Hypothalamus (tissue), 51 donors: ENCODE measurements at regions not wholly inside any gene's neighbourhood (a gene's known extent, or its start where the extent isn't known, plus 50 kb on each side); places are given as distances from the start of the nearest gene placed in this dataset.
A peak's percentile ranks its signal among the peaks of the same experiment; 100 is the strongest.
"Not testable (repeated sequence)": the region's sequence is repeated elsewhere in the genome, so short reads cannot be mapped to it uniquely, and the experiment has no call there.

ENCODE experiments used
- DNase-seq, 51 donors: peaks; one replicate each; lab custom pipeline; 2025; lab: John Stamatoyannopoulos, UW

DNA sequence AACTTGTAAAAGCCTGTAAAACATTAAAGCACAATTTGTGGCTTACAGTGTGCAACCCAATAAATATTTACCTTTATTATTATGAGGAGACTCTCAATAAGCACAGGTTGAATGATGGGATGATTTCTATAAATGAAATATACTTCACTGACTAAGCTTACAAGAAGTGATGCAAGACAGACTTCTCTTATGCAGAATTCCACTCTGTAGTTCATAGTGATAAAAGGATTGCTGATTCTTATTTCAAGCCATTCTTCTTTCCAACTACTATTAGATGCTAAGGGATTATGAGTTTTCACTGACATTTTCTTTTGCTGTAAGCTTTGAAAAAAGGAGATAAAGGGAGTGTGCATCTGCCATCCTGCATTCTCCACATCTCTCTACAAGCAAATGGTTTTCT, 149.0 kb upstream of the ARG1 start:
- DNase-seq: no peak

- DNase-seq: no peak
Observed at GRCh38 chr6:131424475-131424874, 148.6 kb upstream of the ARG1 start.

GRCh38 chr6:131427434-131428058, 145.5 kb upstream of the ARG1 start:
- DNase-seq: peak in 4 of 51 donors; percentile 1 to 53 (median 26)

DNA sequence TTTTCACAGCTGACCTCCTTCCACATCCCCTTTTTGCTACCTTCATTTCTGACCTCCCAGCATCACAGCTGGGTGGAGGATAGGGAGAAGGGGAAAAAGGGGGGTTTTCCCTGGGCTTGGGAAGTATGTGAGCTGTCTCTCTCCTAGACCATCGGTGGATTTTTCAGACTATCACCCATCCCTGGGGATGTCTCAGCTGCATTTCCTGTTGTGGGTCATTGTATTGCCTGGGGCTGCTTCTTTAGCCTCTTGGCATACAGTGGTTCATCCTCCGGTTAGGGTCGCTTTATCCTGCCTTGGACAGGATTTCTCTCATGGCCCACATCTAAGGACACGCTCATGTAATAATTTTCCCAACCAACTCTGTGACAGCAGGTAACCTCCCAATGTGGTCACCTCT, 142.5 kb upstream of the ARG1 start:
- no peak for DNase-seq

- DNase-seq: no peak
Observed at GRCh38 chr6:131431718-131432117, 141.3 kb upstream of the ARG1 start.

DNA sequence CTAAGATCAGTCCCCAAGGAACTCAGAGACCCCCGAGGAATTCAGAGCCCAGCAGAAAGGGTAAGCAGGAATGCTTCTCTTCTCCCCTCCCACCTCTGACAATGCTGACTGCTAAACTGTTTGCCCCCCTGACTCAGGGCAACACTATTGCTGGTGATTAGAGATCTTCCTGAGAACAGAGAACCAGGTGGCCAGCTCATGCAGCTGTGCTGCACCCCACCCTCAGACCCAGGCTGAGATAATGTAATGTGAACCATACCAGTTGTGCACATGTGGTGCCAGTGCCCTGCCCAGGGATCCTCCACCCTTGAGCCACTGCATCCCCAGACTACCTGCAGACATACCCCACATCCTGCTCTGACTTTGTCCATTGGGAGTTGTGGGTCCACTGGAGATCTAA, 139.1 kb upstream of the ARG1 start:
- no peak for DNase-seq

GRCh38 chr6:131436358-131436757, 136.7 kb upstream of the ARG1 start:
- DNase-seq: no peak

GRCh38 chr6:131443014-131443413, 130.0 kb upstream of the ARG1 start:
- DNase-seq: no peak

GRCh38 chr6:131443514-131443913, 129.5 kb upstream of the ARG1 start:
- no peak for DNase-seq

DNA sequence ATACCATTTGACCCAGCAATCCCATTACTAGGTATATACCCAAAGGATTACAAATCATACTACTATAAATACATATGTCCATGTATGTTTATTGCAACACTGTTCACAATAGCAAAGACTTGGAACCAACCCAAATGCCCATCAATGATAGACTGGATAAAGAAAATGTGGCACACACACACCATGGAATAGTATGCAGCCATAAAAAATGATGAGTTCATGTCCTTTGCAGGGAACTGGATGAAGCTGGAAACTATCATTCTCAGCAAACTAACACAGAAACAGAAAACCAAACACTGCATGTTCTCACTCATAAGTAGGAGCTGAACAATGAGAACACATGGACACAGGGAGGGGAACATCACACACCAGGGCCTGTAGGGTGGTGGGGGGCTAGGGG, 127.7 kb upstream of the ARG1 start:
- not testable (repeated sequence) for DNase-seq

DNA sequence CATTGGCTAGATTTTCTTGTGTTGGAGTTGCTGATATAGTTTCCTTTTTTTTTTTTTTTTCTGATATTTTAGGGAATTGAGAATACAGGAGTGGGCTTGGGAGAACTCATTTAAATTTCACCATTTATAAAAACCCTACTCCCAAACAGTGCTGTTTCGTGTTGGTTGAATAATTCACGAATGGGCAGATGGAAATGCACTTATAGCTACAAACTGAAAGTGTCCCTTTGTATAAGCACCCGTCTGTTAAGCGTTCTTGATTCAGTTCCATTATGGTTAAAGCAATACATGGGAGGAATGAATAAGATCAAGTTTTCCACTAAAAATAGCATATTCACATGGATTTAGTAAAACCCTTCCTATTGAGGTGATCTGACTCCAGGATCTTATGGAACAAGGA, 122.2 kb upstream of the ARG1 start:
- DNase-seq: no peak

GRCh38 chr6:131451321-131452144, 121.5 kb upstream of the ARG1 start:
- no peak for DNase-seq

DNA sequence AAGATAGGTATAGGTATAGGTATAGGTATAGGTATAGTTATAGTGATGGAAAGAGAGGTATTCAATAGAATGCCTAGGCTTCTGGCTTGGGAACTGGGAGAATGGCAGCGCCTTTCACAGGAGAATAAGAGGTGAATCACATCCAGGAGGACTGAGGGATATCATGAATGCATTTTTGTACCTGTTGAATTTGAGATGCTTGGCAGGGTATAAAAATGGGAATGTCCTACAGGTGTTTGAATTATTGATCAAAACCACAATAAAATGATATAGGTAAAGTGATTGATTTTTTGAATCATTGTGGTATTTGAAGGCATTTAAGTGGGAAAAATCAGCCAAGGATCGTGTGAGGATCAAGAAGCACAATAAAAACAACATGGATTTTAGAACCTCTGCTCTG, 119.2 kb upstream of the ARG1 start:
- DNase-seq: no peak

- no peak for DNase-seq
Observed at GRCh38 chr6:131456565-131456964, 116.5 kb upstream of the ARG1 start.

DNA sequence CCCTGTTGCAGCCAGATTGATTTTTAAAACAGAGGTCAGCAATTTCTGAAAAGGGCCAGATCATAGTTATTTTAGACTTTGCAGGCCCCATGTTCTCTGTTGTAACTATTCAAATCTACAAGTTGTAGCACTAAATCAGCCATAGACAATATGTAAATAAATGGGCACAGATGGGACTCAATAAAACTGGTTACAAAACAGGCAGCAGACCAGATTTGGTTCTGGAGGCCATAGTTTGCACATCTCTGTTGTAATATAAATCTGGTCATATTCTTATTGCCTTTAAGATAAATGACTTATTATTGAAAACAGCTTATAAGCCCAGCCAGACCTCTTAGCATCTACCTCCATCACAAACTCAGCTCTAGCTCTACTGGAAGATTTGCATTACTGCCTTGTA, 114.0 kb upstream of the ARG1 start:
- DNase-seq: no peak

GRCh38 chr6:131460614-131461000, 112.4 kb upstream of the ARG1 start:
- DNase-seq: no peak

DNA sequence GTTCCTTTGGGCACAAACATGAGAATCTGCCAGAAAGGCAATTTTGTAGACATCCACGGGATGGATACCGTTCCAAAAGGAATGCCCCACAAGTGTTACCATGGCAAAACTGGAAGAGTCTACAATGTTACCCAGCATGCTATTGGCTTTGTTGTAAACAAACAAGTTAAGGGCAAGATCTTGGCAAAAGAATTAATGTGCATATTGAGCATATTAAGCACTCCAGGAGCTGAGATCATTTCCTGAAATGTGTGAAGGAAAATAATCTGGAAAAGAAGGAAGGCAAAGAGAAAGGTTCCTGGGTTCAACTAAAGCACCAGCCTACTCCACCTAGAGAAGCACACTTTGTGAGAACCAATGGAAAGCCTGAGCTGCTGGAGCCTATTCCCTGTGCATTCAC, 103.9 kb upstream of the ARG1 start:
- peak in 3 of 51 donors; percentile 7 to 41 (median 14) for DNase-seq

DNA sequence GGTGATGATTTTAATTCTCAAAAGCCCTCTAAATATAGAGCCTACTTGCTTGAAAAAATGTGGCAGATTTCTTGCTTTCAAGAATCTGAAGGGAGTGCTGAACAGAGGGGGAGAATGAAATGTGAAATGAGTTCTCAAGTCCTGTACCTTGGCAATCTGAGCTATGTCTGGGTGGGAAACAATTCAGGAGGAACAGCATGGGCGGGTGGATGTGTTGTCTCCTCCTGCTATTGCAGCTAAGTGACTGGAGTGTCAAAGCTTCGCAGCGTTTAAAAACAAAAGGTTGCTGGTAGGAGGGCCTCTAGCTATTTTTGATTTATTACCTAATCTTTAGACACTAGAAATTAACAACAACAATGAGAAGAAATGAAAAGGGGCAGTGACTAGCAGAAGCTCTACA, 102.5 kb upstream of the ARG1 start:
- DNase-seq: peak in 3 of 51 donors; percentile 4 to 54 (median 8)

- no peak for DNase-seq
Observed at GRCh38 chr6:131471331-131471730, 101.7 kb upstream of the ARG1 start.

DNA sequence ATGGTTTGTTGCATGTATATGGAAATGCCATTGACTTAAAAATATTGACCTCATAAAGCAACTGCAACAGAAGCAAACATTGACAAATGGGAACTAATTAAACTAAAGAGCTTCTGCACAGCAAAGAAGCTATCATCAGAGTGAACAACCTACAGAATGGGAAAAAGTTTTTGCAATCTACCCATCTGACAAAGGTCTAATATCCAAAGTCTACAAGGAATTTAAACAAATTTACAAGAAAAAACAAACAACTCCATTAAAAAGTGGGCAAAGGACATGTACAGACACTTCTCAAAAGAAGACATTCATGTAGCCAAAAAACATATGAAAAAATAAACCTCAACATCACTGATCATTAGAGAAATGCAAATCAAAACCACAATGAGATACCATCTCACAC, 99.7 kb upstream of the ARG1 start:
- not testable (repeated sequence) for DNase-seq

DNA sequence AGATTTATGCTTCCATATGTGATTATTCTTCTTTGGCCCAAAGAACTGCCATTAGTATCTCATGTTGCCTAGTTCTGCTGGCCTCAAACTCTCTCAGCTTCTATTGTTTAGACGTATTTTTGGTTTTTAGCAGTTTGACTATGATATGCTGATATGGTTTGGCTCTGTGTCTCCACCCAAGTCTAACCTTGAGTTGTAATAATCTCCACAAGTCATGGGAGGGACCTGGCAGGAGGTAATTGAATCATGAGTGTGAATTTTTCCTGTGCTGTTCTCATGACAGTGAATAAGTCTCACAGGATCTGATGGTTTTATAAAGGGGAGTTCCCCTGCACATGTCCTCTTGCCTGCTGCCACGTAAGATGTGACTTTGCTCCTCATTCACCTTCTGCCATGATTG, 96.7 kb upstream of the ARG1 start:
- no peak for DNase-seq

- DNase-seq: not testable (repeated sequence)
Observed at GRCh38 chr6:131478740-131479211, 94.2 kb upstream of the ARG1 start.
